ENCODE measurements at regions not wholly inside any gene's neighbourhood (a gene's known extent, or its start where the extent isn't known, plus 50 kb on each side); places are given as distances from the start of the nearest gene placed in this dataset.

DNA sequence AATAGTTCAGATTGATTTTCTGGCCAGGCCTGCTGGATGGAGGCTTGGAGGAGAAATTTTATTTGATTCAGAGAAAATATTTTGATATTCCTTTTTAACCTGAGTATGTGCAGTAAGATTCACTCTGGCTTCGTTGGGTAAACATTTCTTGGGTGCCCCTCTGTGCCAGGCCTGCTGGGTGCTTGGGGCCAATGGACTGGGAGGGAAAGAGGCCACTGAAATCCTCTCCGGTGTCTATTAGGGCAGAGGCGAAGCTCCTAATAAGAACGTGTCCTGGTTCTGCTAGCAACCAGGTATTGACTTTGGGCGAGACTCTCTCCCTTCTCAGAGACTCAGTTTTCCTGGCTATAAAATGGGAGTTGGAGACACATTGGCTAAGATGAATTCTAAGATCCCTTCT is 122.5 kb downstream of the CYLD start:
- Mint-ChIP-seq H3K27me3 (peaks cover 7% of the 10 kb centered on the region), H3K4me3 (no peak overlapping the region), H3K36me3 (ENCODE audit: low read depth) (no peaks in the 10 kb centered on the region), H3K27ac (no peak overlapping the region), H3K9me3 (no peaks in the 10 kb centered on the region), H3K4me1 (ENCODE audit: low read depth) (no peaks in the 10 kb centered on the region)
- Histone ChIP-seq H3K4me3 (ENCODE audit: low read length) (no peak overlapping the region), H3K27me3 (ENCODE audit: control insufficient read depth in 1 of 2, insufficient read depth in 2 of 2, low read length in 2 of 2) (no peaks in the 10 kb centered on the region), H3K9me3 (ENCODE audit: control insufficient read depth in 1 of 2, insufficient read depth in 1 of 2, low read length in 2 of 2) (peaks cover 0 to 4% of the 10 kb centered on the region in 2 experiments), H3K36me3 (ENCODE audit: insufficient read depth, low read length) (no peaks in the 10 kb centered on the region), H3K4me1 (ENCODE audit: insufficient read depth, low read length) (no peaks in the 10 kb centered on the region), H3K27ac (ENCODE audit: low read depth in 1 of 2, low read length in 2 of 2) (no peak overlapping the region)
- CTCF ChIA-PET = no interaction called here
- POLR2A ChIA-PET = no interaction called here
- ATAC-seq (ENCODE audit: poor library complexity) (no peak), DNase-seq (no peak)
- intact Hi-C loops (cut with DNase I, micrococcal nuclease) = no loop called here
- TF ChIP-seq, protein P1, sequence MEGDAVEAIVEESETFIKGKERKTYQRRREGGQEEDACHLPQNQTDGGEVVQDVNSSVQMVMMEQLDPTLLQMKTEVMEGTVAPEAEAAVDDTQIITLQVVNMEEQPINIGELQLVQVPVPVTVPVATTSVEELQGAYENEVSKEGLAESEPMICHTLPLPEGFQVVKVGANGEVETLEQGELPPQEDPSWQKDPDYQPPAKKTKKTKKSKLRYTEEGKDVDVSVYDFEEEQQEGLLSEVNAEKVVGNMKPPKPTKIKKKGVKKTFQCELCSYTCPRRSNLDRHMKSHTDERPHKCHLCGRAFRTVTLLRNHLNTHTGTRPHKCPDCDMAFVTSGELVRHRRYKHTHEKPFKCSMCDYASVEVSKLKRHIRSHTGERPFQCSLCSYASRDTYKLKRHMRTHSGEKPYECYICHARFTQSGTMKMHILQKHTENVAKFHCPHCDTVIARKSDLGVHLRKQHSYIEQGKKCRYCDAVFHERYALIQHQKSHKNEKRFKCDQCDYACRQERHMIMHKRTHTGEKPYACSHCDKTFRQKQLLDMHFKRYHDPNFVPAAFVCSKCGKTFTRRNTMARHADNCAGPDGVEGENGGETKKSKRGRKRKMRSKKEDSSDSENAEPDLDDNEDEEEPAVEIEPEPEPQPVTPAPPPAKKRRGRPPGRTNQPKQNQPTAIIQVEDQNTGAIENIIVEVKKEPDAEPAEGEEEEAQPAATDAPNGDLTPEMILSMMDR (IDR thresholded peaks at IDR 0.05) = no peak

DNA sequence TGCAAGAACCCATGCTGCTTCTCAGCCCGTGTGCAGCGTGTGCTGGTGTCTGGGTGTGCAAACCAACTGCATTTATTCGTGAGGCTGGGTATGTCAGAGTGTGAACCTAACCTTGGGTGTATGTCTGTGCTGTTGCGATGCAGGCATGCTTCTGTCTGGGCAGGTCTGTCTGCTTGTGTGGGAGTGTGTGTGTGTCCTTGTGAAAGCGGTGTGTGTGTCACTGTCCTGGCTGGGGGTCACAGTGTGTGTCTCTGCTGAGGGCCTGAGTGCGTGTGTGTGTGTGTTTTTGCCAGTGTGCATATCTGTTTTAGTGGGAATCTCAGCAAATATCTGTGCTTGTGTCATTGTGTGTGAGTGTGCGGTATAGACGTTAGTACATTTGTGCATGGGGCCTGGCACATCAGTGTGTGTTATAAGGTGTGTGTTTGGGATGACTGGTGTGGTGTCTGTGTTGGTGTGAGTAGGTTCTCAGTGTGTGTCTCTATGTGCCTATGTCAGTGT is 121.8 kb downstream of the CYLD start:
- H3K27ac Mint-ChIP-seq = no peak overlapping the region
- Histone ChIP-seq H3K27ac (ENCODE audit: low read depth in 1 of 2, low read length in 2 of 2) (no peak overlapping the region), H3K4me1 (ENCODE audit: insufficient read depth, low read length) (no peaks in the 10 kb centered on the region), H3K36me3 (ENCODE audit: insufficient read depth, low read length) (no peaks in the 10 kb centered on the region), H3K9me3 (ENCODE audit: control insufficient read depth in 1 of 2, insufficient read depth in 1 of 2, low read length in 2 of 2) (peaks cover 0 to 5% of the 10 kb centered on the region in 2 experiments), H3K4me3 (ENCODE audit: low read length) (no peak overlapping the region), H3K27me3 (ENCODE audit: control insufficient read depth in 1 of 2, insufficient read depth in 2 of 2, low read length in 2 of 2) (no peaks in the 10 kb centered on the region)
- CTCF ChIA-PET = no interaction called here
- DNase-seq (no peak), ATAC-seq (ENCODE audit: poor library complexity) (no peak)
- POLR2A ChIA-PET = no interaction called here
- intact Hi-C loops (cut with DNase I, micrococcal nuclease) = no loop called here
- H3K9me3 Mint-ChIP-seq = no peaks in the 10 kb centered on the region
- TF ChIP-seq, protein P1 (IDR thresholded peaks at IDR 0.05) = no peak
- H3K27me3 Mint-ChIP-seq = peaks cover 7% of the 10 kb centered on the region
- H3K36me3 Mint-ChIP-seq (ENCODE audit: low read depth) = no peaks in the 10 kb centered on the region
- no peaks in the 10 kb centered on the region for H3K4me1 Mint-ChIP-seq (ENCODE audit: low read depth)
- H3K4me3 Mint-ChIP-seq = no peak overlapping the region

DNA sequence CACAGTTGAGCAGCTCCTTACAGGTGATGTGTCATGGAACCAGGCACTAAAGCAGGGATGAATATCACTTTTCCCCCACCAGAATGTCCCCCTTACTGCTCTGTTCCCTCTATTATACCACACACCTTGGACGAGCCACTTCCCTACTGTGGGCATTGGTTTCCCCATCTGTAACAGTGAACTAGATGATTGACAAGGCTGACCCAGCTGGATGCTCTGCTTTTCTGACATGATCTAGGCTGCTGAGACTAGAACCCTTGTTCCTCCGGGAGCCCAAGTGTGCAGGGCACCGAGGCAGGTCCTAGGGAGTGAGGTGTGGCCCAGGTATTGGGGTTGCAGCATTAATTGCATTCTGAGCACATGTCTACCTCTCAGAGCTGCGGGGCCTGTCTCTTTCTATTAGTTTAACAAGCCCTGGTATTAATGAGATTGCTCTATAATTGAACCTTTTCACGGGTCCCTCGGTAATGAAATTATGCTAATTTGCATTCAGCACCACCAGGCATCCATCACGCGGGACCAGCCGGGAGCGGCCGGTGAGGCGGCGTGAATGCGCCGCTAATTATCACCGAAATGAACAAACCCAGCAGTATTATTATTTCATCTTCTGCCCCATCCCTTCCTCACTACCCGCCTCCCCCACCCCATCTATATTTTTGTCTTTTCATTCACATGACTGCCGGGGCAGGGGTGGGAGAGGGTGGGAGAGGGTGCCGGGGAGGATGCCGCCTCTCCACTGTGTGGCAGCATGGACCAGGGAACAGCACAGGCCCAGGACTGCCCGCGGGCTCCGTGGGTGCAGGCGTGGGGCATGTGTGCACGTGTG is 121.1 kb downstream of the CYLD start:
- Histone ChIP-seq H3K27me3 (ENCODE audit: control insufficient read depth in 1 of 2, insufficient read depth in 2 of 2, low read length in 2 of 2) (no peaks in the 10 kb centered on the region), H3K4me1 (ENCODE audit: insufficient read depth, low read length) (no peaks in the 10 kb centered on the region), H3K36me3 (ENCODE audit: insufficient read depth, low read length) (no peaks in the 10 kb centered on the region), H3K27ac (ENCODE audit: low read depth in 1 of 2, low read length in 2 of 2) (no peak overlapping the region), H3K9me3 (ENCODE audit: control insufficient read depth in 1 of 2, insufficient read depth in 1 of 2, low read length in 2 of 2) (peaks cover 0 to 5% of the 10 kb centered on the region in 2 experiments), H3K4me3 (ENCODE audit: low read length) (no peak overlapping the region)
- no peaks in the 10 kb centered on the region for H3K36me3 Mint-ChIP-seq (ENCODE audit: low read depth)
- ChIA-PET POLR2A (no interaction called here), CTCF (no interaction called here)
- no peaks in the 10 kb centered on the region for H3K4me1 Mint-ChIP-seq (ENCODE audit: low read depth)
- intact Hi-C loops (cut with DNase I, micrococcal nuclease) = no loop called here
- DNase-seq (no peak), ATAC-seq (ENCODE audit: poor library complexity) (no peak)
- no peak overlapping the region for H3K27ac Mint-ChIP-seq
- no peak overlapping the region for H3K4me3 Mint-ChIP-seq
- no peaks in the 10 kb centered on the region for H3K9me3 Mint-ChIP-seq
- TF ChIP-seq, protein P1 (IDR thresholded peaks at IDR 0.05) = no peak
- peaks cover 7% of the 10 kb centered on the region for H3K27me3 Mint-ChIP-seq
